ENCODE measurements at regions not wholly inside any gene's neighbourhood (a gene's known extent, or its start where the extent isn't known, plus 50 kb on each side); places are given as distances from the start of the nearest gene placed in this dataset.

DNA sequence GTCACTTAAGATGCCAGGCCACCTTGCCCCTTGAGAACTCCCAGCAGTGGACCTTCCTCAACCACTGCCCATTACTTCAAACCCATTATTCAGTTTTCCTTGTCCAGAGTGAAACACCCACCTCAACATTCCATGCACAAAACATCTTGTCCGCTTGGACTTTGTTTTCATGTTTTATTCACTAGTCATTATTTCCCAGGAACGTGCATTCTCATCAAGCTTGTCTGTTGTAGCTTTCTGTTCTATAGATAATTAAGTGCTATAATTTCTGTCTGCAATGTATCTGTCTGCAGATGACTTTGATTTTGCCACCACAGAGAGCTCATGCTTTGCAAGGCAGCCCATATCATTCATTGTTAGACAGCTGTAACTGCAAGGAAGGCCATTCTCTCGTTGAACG is 117.4 kb downstream of the RAB18 start:
- TF ChIP-seq, protein P1, sequence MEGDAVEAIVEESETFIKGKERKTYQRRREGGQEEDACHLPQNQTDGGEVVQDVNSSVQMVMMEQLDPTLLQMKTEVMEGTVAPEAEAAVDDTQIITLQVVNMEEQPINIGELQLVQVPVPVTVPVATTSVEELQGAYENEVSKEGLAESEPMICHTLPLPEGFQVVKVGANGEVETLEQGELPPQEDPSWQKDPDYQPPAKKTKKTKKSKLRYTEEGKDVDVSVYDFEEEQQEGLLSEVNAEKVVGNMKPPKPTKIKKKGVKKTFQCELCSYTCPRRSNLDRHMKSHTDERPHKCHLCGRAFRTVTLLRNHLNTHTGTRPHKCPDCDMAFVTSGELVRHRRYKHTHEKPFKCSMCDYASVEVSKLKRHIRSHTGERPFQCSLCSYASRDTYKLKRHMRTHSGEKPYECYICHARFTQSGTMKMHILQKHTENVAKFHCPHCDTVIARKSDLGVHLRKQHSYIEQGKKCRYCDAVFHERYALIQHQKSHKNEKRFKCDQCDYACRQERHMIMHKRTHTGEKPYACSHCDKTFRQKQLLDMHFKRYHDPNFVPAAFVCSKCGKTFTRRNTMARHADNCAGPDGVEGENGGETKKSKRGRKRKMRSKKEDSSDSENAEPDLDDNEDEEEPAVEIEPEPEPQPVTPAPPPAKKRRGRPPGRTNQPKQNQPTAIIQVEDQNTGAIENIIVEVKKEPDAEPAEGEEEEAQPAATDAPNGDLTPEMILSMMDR (IDR thresholded peaks at IDR 0.05 in 2 of 3, conservative IDR thresholded peaks at IDR 0.05 in 1 of 3; ENCODE audit: control insufficient read depth in 2 of 3, extremely low read depth in 1 of 3, insufficient read depth in 1 of 3, low read depth in 3 of 3, low read length in 3 of 3), result no peak
- TF ChIP-seq EGR1 (IDR thresholded peaks at IDR 0.05; ENCODE audit: borderline replicate concordance in 1 of 2, low read depth in 2 of 2, low read length in 2 of 2) (no peak), KDM1A (IDR thresholded peaks at IDR 0.05; ENCODE audit: borderline replicate concordance) (no peak), ZBED1 (IDR thresholded peaks at IDR 0.05; ENCODE audit: borderline replicate concordance) (no peak), POLR2AphosphoS2 (IDR thresholded peaks at IDR 0.05; ENCODE audit: low read depth, low read length) (no peak), RFX5 (IDR thresholded peaks at IDR 0.05; ENCODE audit: low read depth, low read length) (no peak), EZH2 (IDR thresholded peaks at IDR 0.05; ENCODE audit: borderline replicate concordance, control insufficient read depth, low read depth, low read length) (no peak)
- TF ChIP-seq, protein P2, sequence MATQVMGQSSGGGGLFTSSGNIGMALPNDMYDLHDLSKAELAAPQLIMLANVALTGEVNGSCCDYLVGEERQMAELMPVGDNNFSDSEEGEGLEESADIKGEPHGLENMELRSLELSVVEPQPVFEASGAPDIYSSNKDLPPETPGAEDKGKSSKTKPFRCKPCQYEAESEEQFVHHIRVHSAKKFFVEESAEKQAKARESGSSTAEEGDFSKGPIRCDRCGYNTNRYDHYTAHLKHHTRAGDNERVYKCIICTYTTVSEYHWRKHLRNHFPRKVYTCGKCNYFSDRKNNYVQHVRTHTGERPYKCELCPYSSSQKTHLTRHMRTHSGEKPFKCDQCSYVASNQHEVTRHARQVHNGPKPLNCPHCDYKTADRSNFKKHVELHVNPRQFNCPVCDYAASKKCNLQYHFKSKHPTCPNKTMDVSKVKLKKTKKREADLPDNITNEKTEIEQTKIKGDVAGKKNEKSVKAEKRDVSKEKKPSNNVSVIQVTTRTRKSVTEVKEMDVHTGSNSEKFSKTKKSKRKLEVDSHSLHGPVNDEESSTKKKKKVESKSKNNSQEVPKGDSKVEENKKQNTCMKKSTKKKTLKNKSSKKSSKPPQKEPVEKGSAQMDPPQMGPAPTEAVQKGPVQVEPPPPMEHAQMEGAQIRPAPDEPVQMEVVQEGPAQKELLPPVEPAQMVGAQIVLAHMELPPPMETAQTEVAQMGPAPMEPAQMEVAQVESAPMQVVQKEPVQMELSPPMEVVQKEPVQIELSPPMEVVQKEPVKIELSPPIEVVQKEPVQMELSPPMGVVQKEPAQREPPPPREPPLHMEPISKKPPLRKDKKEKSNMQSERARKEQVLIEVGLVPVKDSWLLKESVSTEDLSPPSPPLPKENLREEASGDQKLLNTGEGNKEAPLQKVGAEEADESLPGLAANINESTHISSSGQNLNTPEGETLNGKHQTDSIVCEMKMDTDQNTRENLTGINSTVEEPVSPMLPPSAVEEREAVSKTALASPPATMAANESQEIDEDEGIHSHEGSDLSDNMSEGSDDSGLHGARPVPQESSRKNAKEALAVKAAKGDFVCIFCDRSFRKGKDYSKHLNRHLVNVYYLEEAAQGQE (IDR thresholded peaks at IDR 0.05; ENCODE audit: low read depth, low read length), result no peak
